ENCODE measurements at regions not wholly inside any gene's neighbourhood (a gene's known extent, or its start where the extent isn't known, plus 50 kb on each side); places are given as distances from the start of the nearest gene placed in this dataset.

GRCh38 chr18:40613721-40614120, 1341.3 kb upstream of the PIK3C3 start:
- TF ChIP-seq CTCF (IDR thresholded peaks at IDR 0.05; ENCODE audit: low read length): no peak
- no peak for TF ChIP-seq EZH2 (IDR thresholded peaks at IDR 0.05; ENCODE audit: borderline replicate concordance, low read length)
